Upper lobe of left lung (tissue), 4 donors: ENCODE measurements at regions not wholly inside any gene's neighbourhood (a gene's known extent, or its start where the extent isn't known, plus 50 kb on each side); places are given as distances from the start of the nearest gene placed in this dataset.
"Not testable (repeated sequence)": the region's sequence is repeated elsewhere in the genome, so short reads cannot be mapped to it uniquely, and the experiment has no call there.

ENCODE experiments used
- EP300 ChIP-seq, 4 donors: sonication (generic); formaldehyde crosslinking; IDR thresholded peaks; one replicate each; pipeline ENCODE4 v1.5.1; 2017; ENCODE audit warnings: antibody characterized with exemption in 4 of 4, control low read depth in 2 of 4
- POLR2A ChIP-seq, 4 donors: fragments of 450-650 bp; IDR thresholded peaks; one replicate each; pipeline ENCODE4 v1.5.1; 2016 to 2017; ENCODE audit warnings: antibody characterized with exemption in 4 of 4, mild to moderate bottlenecking in 2 of 4
- TF ChIP-seq, protein P1 (sequence below), 6 experiments: fragments of 450-650 bp in 4 of 6; fragments of 200-600 bp in 2 of 6; sonication (generic) in 2 of 6; IDR thresholded peaks; one replicate each; pipeline ENCODE4 v1.5.1; 2016 to 2019; ENCODE audit warnings: antibody characterized with exemption in 6 of 6

DNA sequence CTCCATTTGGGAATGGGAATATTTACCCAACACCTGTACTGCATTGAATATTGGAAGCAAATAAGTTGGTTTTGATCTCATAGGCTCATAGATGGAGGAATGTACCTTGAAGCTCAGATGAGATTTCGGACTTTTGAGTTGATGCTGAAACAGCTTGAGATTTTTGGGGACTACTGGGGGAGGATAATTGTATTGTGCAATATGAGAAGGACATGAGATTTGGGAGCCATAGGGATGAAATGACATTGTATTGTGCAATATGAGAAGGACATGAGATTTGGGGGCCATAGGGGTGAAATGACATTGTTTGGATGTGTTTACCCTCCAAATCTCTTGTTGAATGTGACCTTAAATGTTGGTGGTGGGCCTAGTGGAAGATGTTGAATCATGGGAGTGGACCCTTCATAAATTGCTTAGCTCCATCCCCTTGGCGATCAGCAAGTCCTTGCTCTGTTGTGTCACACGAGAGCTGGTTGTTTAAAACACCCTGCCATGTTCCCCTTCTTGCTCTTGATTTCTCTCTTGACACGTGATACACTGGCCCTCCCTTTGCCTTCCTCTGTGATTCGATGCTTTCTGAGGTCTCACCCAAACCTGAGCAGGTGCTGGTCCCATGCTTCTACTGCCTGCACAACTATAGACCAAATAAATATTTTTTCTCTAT, 4464.8 kb upstream of the OR11H1 start:
- TF ChIP-seq, protein P1, sequence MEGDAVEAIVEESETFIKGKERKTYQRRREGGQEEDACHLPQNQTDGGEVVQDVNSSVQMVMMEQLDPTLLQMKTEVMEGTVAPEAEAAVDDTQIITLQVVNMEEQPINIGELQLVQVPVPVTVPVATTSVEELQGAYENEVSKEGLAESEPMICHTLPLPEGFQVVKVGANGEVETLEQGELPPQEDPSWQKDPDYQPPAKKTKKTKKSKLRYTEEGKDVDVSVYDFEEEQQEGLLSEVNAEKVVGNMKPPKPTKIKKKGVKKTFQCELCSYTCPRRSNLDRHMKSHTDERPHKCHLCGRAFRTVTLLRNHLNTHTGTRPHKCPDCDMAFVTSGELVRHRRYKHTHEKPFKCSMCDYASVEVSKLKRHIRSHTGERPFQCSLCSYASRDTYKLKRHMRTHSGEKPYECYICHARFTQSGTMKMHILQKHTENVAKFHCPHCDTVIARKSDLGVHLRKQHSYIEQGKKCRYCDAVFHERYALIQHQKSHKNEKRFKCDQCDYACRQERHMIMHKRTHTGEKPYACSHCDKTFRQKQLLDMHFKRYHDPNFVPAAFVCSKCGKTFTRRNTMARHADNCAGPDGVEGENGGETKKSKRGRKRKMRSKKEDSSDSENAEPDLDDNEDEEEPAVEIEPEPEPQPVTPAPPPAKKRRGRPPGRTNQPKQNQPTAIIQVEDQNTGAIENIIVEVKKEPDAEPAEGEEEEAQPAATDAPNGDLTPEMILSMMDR (IDR thresholded peaks at IDR 0.05): not testable (repeated sequence)
- TF ChIP-seq POLR2A, EP300 (IDR thresholded peaks at IDR 0.05): not testable (repeated sequence)
